Osteocyte (in vitro differentiated cells): ENCODE measurements at regions not wholly inside any gene's neighbourhood (a gene's known extent, or its start where the extent isn't known, plus 50 kb on each side); places are given as distances from the start of the nearest gene placed in this dataset.
A peak's percentile ranks its signal among the peaks of the same experiment; 100 is the strongest.

Experiments
- DNase-seq: peaks from one replicate; pipeline ENCODE4 v3.0.0; 2021; ENCODE audit warnings: mixed read lengths; ENCODE audit not compliant: unreplicated experiment; ENCODE audit errors: extremely low spot score
- H3K27ac Mint-ChIP-seq: one replicate; pipeline ENCODE4 v1.8.0; 2021; ENCODE audit warnings: mild to moderate bottlenecking, mixed read lengths; ENCODE audit not compliant: unreplicated experiment
- H3K27me3 Mint-ChIP-seq: one replicate; pipeline ENCODE4 v1.8.0; 2021; ENCODE audit warnings: mixed read lengths; ENCODE audit not compliant: unreplicated experiment
- H3K36me3 Mint-ChIP-seq: one replicate; pipeline ENCODE4 v1.8.0; 2021; ENCODE audit warnings: mixed read lengths; ENCODE audit not compliant: unreplicated experiment
- H3K4me1 Mint-ChIP-seq: one replicate; pipeline ENCODE4 v1.8.0; 2021; ENCODE audit warnings: mixed read lengths; ENCODE audit not compliant: unreplicated experiment
- H3K4me3 Mint-ChIP-seq: one replicate; pipeline ENCODE4 v1.8.0; 2021; ENCODE audit warnings: mild to moderate bottlenecking, moderate library complexity, mixed read lengths; ENCODE audit not compliant: unreplicated experiment
- H3K9me3 Mint-ChIP-seq: one replicate; pipeline ENCODE4 v1.8.0; 2021; ENCODE audit warnings: mixed read lengths; ENCODE audit not compliant: unreplicated experiment
- CTCF ChIP-seq: fragments of 200-600 bp; sonication (generic); IDR thresholded peaks from 2 replicates; pipeline ENCODE4 v1.5.0; 2021; ENCODE audit warnings: antibody characterized with exemption, mild to moderate bottlenecking, moderate library complexity

GRCh38 chr5:167720676-167721260, 570.7 kb upstream of the WWC1 start:
- H3K4me3 Mint-ChIP-seq, result no peak overlapping the region
- peaks cover 10% of the 10 kb centered on the region for H3K4me1 Mint-ChIP-seq
- H3K27ac Mint-ChIP-seq, result no peak overlapping the region
- no peaks in the 10 kb centered on the region for H3K27me3 Mint-ChIP-seq
- DNase-seq, result no peak
- H3K36me3 Mint-ChIP-seq, result no peaks in the 10 kb centered on the region
- no peak for TF ChIP-seq CTCF
- H3K9me3 Mint-ChIP-seq, result no peaks in the 10 kb centered on the region

GRCh38 chr5:167721926-167722440, 569.5 kb upstream of the WWC1 start:
- no peak overlapping the region for H3K4me3 Mint-ChIP-seq
- no peaks in the 10 kb centered on the region for H3K36me3 Mint-ChIP-seq
- H3K9me3 Mint-ChIP-seq, result no peaks in the 10 kb centered on the region
- no peak for DNase-seq
- peaks cover 10% of the 10 kb centered on the region for H3K4me1 Mint-ChIP-seq
- no peak overlapping the region for H3K27ac Mint-ChIP-seq
- no peaks in the 10 kb centered on the region for H3K27me3 Mint-ChIP-seq
- no peak for TF ChIP-seq CTCF

DNA sequence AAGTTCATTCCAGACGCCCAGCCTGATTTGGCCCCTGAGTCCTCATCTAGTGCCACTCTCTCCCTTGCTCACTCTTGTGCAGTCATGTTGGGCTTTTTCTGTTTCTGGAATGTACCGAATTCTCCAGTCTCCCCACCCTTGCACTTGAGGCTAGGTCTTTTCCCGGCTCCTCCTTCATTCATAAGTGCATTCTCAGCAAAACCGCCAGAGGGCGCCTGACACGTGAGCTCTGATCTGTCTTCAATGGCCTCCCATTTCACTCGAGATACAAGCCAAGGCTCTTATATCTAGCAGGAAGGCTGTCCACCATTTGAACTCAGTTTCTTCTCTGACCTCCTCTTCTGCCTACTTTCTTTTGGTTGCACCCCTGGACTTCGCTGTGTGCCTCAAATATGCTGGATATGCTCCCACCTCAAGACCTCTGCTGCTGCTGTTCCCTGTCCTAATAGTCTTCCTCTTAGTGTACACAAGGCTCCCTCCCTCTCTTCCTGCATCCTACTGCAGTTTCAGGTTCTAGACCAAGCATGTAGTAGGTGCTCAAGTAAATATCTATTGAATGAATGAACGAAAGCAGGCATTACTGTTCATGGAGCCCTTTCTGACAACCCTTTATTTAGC, 568.1 kb upstream of the WWC1 start:
- H3K27me3 Mint-ChIP-seq, result no peaks in the 10 kb centered on the region
- H3K4me3 Mint-ChIP-seq, result no peak overlapping the region
- peak; percentile 89 for DNase-seq
- no peaks in the 10 kb centered on the region for H3K36me3 Mint-ChIP-seq
- peak; percentile 93 for TF ChIP-seq CTCF
- H3K27ac Mint-ChIP-seq, result no peak overlapping the region
- H3K4me1 Mint-ChIP-seq, result peaks cover 10% of the 10 kb centered on the region
- H3K9me3 Mint-ChIP-seq, result no peaks in the 10 kb centered on the region

- H3K27me3 Mint-ChIP-seq, result no peaks in the 10 kb centered on the region
- no peak overlapping the region for H3K27ac Mint-ChIP-seq
- no peaks in the 10 kb centered on the region for H3K9me3 Mint-ChIP-seq
- H3K4me1 Mint-ChIP-seq, result peaks cover 18% of the 10 kb centered on the region
- TF ChIP-seq CTCF, result no peak
- H3K36me3 Mint-ChIP-seq, result no peaks in the 10 kb centered on the region
- DNase-seq, result no peak
- no peak overlapping the region for H3K4me3 Mint-ChIP-seq
These were observed 566.2 kb upstream of the WWC1 start for GRCh38 chr5:167725264-167725663.

GRCh38 chr5:167725741-167726140, 565.7 kb upstream of the WWC1 start:
- Mint-ChIP-seq H3K36me3 (no peaks in the 10 kb centered on the region), H3K4me1 (peaks cover 20% of the 10 kb centered on the region), H3K4me3 (no peak overlapping the region), H3K27me3 (no peaks in the 10 kb centered on the region), H3K9me3 (no peaks in the 10 kb centered on the region), H3K27ac (no peak overlapping the region)
- TF ChIP-seq CTCF, result no peak
- DNase-seq, result no peak
